Neutrophil (primary cell): ENCODE measurements at regions not wholly inside any gene's neighbourhood (a gene's known extent, or its start where the extent isn't known, plus 50 kb on each side); places are given as distances from the start of the nearest gene placed in this dataset.

Source experiments
- H3K27ac ChIP-seq: fragments of 200-600 bp; sonication (generic); 2 replicates; pipeline ENCODE4 v1.5.1; 2016; ENCODE audit warnings: mild to moderate bottlenecking, moderate library complexity
- H3K27me3 ChIP-seq: fragments of 200-600 bp; sonication (generic); 2 replicates; pipeline ENCODE4 v1.6.0; 2016; ENCODE audit warnings: mild to moderate bottlenecking
- H3K36me3 ChIP-seq: fragments of 200-600 bp; sonication (generic); 2 replicates; pipeline ENCODE4 v1.5.1; 2017
- H3K4me1 ChIP-seq, 2 experiments: fragments of 200-600 bp in 1 of 2; sonication (generic) in 1 of 2; 1 replicate in 1 of 2; 2 replicates in 1 of 2; pipeline versions ENCODE4 v1.5.1 to v1.6.1; 2013 to 2016; ENCODE audit warnings: low read depth in 1 of 2, low read length in 1 of 2, mild to moderate bottlenecking in 1 of 2, moderate library complexity in 1 of 2; ENCODE audit not compliant: control insufficient read depth in 1 of 2, insufficient read depth in 1 of 2
- H3K4me3 ChIP-seq, 2 experiments: fragments of 200-600 bp in 1 of 2; sonication (generic) in 1 of 2; 1 replicate in 1 of 2; 2 replicates in 1 of 2; pipeline ENCODE4 v1.5.1; 2013 to 2016; ENCODE audit warnings: low read depth in 1 of 2, low read length in 1 of 2, mild to moderate bottlenecking in 1 of 2, moderate library complexity in 1 of 2
- H3K9me3 ChIP-seq: fragments of 200-600 bp; sonication (generic); 2 replicates; pipeline ENCODE4 v1.5.1; 2016
- CTCF ChIP-seq: fragments of 200-600 bp; sonication (generic); IDR thresholded peaks from 2 replicates; pipeline ENCODE4 v1.5.1; 2016; ENCODE audit warnings: antibody characterized with exemption

GRCh38 chr4:159410076-159410777 is 307.3 kb downstream of the RAPGEF2 start:
- no peak overlapping the region for H3K4me3 ChIP-seq
- H3K27me3 ChIP-seq, result no peaks in the 10 kb centered on the region
- H3K27ac ChIP-seq, result no peak overlapping the region
- H3K9me3 ChIP-seq, result no peaks in the 10 kb centered on the region
- no peaks in the 10 kb centered on the region for H3K36me3 ChIP-seq
- H3K4me1 ChIP-seq, result no peaks in the 10 kb centered on the region
- no peak for TF ChIP-seq CTCF

- H3K4me3 ChIP-seq, result no peak overlapping the region
- H3K9me3 ChIP-seq, result no peaks in the 10 kb centered on the region
- H3K27ac ChIP-seq, result no peak overlapping the region
- no peaks in the 10 kb centered on the region for H3K4me1 ChIP-seq
- no peaks in the 10 kb centered on the region for H3K36me3 ChIP-seq
- H3K27me3 ChIP-seq, result no peaks in the 10 kb centered on the region
- no peak for TF ChIP-seq CTCF
Observed at GRCh38 chr4:159410891-159411290, 308.0 kb downstream of the RAPGEF2 start.

DNA sequence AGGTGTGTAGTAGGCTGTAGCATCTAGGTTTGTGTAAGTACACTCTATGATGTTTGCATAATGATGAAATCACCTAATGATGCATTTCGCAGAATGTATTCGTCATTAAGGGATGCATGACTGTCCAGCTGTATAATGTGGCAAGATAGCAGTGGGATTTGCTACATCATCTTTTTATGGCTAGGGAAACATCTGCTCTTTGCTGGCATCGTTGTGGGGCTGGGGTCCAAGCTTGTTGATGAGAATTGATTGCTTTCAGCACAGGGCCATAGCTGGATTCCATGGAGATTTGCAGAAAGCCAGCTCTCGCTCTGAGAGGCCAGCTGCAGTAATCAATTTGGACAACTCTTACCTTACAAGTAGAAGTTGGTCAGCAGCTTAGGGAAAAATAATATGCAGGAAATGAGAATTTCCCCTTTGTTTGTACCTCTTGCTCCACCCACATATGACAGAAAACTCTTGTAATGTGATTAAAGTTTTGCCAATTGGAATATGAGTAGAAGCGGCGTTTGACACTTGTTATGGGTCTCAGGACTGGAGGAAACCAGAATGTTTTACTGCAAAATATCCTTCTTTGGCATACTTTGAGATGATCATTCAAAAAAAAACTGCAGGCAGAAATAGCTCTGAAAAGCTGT is 310.5 kb downstream of the RAPGEF2 start:
- Histone ChIP-seq H3K9me3 (no peaks in the 10 kb centered on the region), H3K36me3 (no peaks in the 10 kb centered on the region), H3K4me1 (no peaks in the 10 kb centered on the region), H3K4me3 (no peak overlapping the region), H3K27me3 (no peaks in the 10 kb centered on the region), H3K27ac (no peak overlapping the region)
- no peak for TF ChIP-seq CTCF

DNA sequence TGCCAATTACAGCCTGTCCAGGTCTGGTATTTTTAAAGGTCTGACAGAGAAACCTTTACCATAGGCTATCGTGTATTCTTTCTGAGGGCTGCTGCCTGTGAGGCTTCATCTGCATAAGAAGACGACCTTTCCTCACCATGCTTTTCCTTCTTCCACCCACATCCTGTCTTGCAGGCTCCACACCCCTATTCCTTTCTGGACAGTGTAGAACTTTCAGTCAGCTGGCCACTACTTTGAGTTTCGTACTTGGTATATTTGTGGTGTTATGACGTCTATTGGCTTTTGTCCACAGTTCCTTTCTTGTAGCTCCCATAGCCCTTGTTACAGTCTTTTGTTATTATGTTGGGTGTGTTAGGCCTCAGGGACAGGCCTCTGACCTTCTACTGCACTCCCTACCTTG is 311.4 kb downstream of the RAPGEF2 start:
- no peak for TF ChIP-seq CTCF
- Histone ChIP-seq H3K27ac (no peak overlapping the region), H3K36me3 (no peaks in the 10 kb centered on the region), H3K9me3 (no peaks in the 10 kb centered on the region), H3K4me1 (no peaks in the 10 kb centered on the region), H3K4me3 (no peak overlapping the region), H3K27me3 (no peaks in the 10 kb centered on the region)

DNA sequence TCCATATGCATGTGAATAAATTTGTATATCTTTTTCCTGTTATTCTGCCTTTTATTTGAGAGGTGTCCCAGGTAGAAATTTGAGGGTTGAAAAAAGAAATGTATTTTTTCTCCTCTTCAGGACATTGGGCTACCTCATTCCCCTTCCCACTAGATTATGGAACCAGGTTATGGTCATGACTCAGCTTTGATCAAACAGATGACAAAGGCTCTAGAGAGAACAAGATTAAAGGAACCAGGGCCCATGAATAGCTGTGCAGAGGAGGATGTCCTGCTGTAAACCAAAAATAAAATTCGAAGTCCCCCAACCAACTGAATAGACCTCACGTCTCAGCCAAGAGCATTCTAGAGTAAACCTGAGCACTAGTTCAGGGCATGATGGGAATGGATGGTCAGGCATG is 313.2 kb downstream of the RAPGEF2 start:
- Histone ChIP-seq H3K4me3 (no peak overlapping the region), H3K36me3 (no peaks in the 10 kb centered on the region), H3K9me3 (no peaks in the 10 kb centered on the region), H3K4me1 (no peaks in the 10 kb centered on the region), H3K27ac (no peak overlapping the region), H3K27me3 (no peaks in the 10 kb centered on the region)
- no peak for TF ChIP-seq CTCF
